Astrocyte (in vitro differentiated cells and primary cell): ENCODE measurements at regions not wholly inside any gene's neighbourhood (a gene's known extent, or its start where the extent isn't known, plus 50 kb on each side); places are given as distances from the start of the nearest gene placed in this dataset.

Experiments used
- CTCF ChIP-seq: IDR thresholded peaks from 2 replicates; pipeline ENCODE4 v1.5.1; 2011; ENCODE audit warnings: low read depth, mild to moderate bottlenecking, inconsistent platforms, low read length, moderate library complexity; ENCODE audit not compliant: insufficient read depth
- EZH2 ChIP-seq: IDR thresholded peaks from 2 replicates; pipeline ENCODE4 v1.6.1; 2012; ENCODE audit warnings: mild to moderate bottlenecking, low read length, inconsistent platforms; ENCODE audit not compliant: insufficient read depth

DNA sequence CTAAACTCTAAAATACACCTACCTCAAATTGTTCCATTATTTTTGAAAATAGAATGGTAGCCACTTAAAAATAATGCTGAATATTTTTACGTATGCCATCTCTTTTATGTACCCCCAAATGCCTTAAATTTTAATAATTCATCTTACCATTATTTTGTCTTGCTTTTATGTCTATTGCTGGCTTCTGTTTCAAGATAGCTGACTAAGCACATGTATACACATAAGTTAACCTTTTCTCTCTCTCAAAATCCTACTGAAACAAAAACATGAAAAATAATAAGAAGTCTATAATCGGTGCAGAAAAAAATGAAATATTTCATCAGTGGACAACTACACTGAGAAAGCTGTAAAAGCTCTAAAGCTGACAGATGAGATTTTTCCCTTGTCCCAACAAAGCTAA, 652.0 kb upstream of the ZNF608 start:
- no peak for TF ChIP-seq CTCF
- TF ChIP-seq EZH2: no peak
